Upper lobe of right lung (tissue), 1 donor: ENCODE measurements at regions not wholly inside any gene's neighbourhood (a gene's known extent, or its start where the extent isn't known, plus 50 kb on each side); places are given as distances from the start of the nearest gene placed in this dataset.

Experiments used
- ATAC-seq: fragments of 200-7000 bp; cut with Tn5 transposase; one replicate; pipeline ENCODE4 v1.9.1; 2020; ENCODE audit warnings: mild to moderate bottlenecking, moderate library complexity
- DNase-seq: peaks from one replicate; pipeline ENCODE4 v3.0.0-alpha.2; 2020
- H3K27ac ChIP-seq: fragments of 200-600 bp; one replicate; pipeline ENCODE4 v1.8.0; 2022
- H3K27me3 ChIP-seq: fragments of 200-600 bp; one replicate; pipeline ENCODE4 v1.8.0; 2022; ENCODE audit warnings: mild to moderate bottlenecking
- H3K36me3 ChIP-seq: fragments of 200-600 bp; one replicate; pipeline ENCODE4 v1.8.0; 2022
- H3K4me1 ChIP-seq: fragments of 200-600 bp; one replicate; pipeline ENCODE4 v1.8.0; 2022
- H3K4me3 ChIP-seq: fragments of 200-600 bp; one replicate; pipeline ENCODE4 v1.8.0; 2022; ENCODE audit warnings: mild to moderate bottlenecking
- H3K9me3 ChIP-seq: fragments of 200-600 bp; one replicate; pipeline ENCODE4 v1.8.0; 2022
- CTCF ChIP-seq: fragments of 200-600 bp; IDR thresholded peaks from one replicate; pipeline ENCODE4 v1.8.0; 2022; ENCODE audit warnings: antibody characterized with exemption
- intact Hi-C: fragments of 100-400 bp; cut with DNase I; formaldehyde crosslinking; loops from one replicate; pipeline ENCODE4 v1.11.0; 2022
- donor health status: DM: no; HTN: yes; CAD: no; lungs with severe emphysema.

- Histone ChIP-seq H3K27me3 (no peaks in the 10 kb centered on the region), H3K4me1 (no peaks in the 10 kb centered on the region), H3K9me3 (no peaks in the 10 kb centered on the region), H3K36me3 (no peaks in the 10 kb centered on the region), H3K4me3 (no peak overlapping the region), H3K27ac (no peak overlapping the region)
- no peak for TF ChIP-seq CTCF
- no peak for ATAC-seq
- intact Hi-C loops: no loop called here
- no peak for DNase-seq
Observed at GRCh38 chr2:126843081-126843480, 55.6 kb upstream of the TEX51 start.

GRCh38 chr2:126846241-126846640, 52.4 kb upstream of the TEX51 start:
- Histone ChIP-seq H3K36me3 (no peaks in the 10 kb centered on the region), H3K4me1 (no peaks in the 10 kb centered on the region), H3K27ac (no peak overlapping the region), H3K27me3 (no peaks in the 10 kb centered on the region), H3K4me3 (no peak overlapping the region), H3K9me3 (no peaks in the 10 kb centered on the region)
- ATAC-seq (no peak), DNase-seq (no peak)
- intact Hi-C loops: no loop called here
- no peak for TF ChIP-seq CTCF
